WERI-Rb-1 (cell line): ENCODE measurements at regions not wholly inside any gene's neighbourhood (a gene's known extent, or its start where the extent isn't known, plus 50 kb on each side); places are given as distances from the start of the nearest gene placed in this dataset.

Experiments
- DNase-seq: peaks from one replicate; pipeline ENCODE4 v3.0.0-alpha.2; 2020
- H3K27ac ChIP-seq: fragments of 250-450 bp; sonication (Bioruptor Pico); 2 replicates; pipeline ENCODE4 v1.5.1; 2020; ENCODE audit warnings: mild to moderate bottlenecking, moderate library complexity
- H3K27me3 ChIP-seq: fragments of 250-450 bp; sonication (Bioruptor Pico); 2 replicates; pipeline ENCODE4 v1.5.1; 2021; ENCODE audit warnings: mild to moderate bottlenecking, low read depth, moderate library complexity; ENCODE audit not compliant: insufficient read depth, severe bottlenecking
- H3K36me3 ChIP-seq: fragments of 250-450 bp; sonication (Bioruptor Pico); 2 replicates; pipeline ENCODE4 v1.5.1; 2020; ENCODE audit warnings: mild to moderate bottlenecking, moderate library complexity
- H3K4me3 ChIP-seq: 2 replicates; pipeline ENCODE4 v1.5.1; 2011; ENCODE audit warnings: low read depth, mild to moderate bottlenecking, control low read depth, low read length
- H3K9me3 ChIP-seq: fragments of 250-450 bp; sonication (Bioruptor Pico); 2 replicates; pipeline ENCODE4 v1.5.1; 2021; ENCODE audit warnings: mild to moderate bottlenecking, moderate library complexity; ENCODE audit not compliant: severe bottlenecking
- CTCF ChIP-seq: IDR thresholded peaks from 2 replicates; pipeline ENCODE4 v1.5.1; 2011; ENCODE audit warnings: low read depth, mild to moderate bottlenecking, control low read depth, inconsistent platforms, low read length

- Histone ChIP-seq H3K4me3 (no peak overlapping the region), H3K9me3 (no peaks in the 10 kb centered on the region), H3K27me3 (no peaks in the 10 kb centered on the region), H3K36me3 (no peaks in the 10 kb centered on the region), H3K27ac (no peak overlapping the region)
- no peak for TF ChIP-seq CTCF
- no peak for DNase-seq
Measured at GRCh38 chr14:87109271-87109670, 883.7 kb downstream of the GALC start.

- H3K36me3 ChIP-seq, result no peaks in the 10 kb centered on the region
- DNase-seq, result no peak
- no peak overlapping the region for H3K4me3 ChIP-seq
- H3K9me3 ChIP-seq, result no peaks in the 10 kb centered on the region
- no peaks in the 10 kb centered on the region for H3K27me3 ChIP-seq
- H3K27ac ChIP-seq, result no peak overlapping the region
- no peak for TF ChIP-seq CTCF
Measured at GRCh38 chr14:87108726-87109125, 884.3 kb downstream of the GALC start.

GRCh38 chr14:87102811-87103378, 890.1 kb downstream of the GALC start:
- Histone ChIP-seq H3K27me3 (no peaks in the 10 kb centered on the region), H3K27ac (no peak overlapping the region), H3K9me3 (no peaks in the 10 kb centered on the region), H3K36me3 (no peaks in the 10 kb centered on the region), H3K4me3 (no peak overlapping the region)
- no peak for TF ChIP-seq CTCF
- DNase-seq, result no peak

- TF ChIP-seq CTCF, result no peak
- no peaks in the 10 kb centered on the region for H3K9me3 ChIP-seq
- no peaks in the 10 kb centered on the region for H3K27me3 ChIP-seq
- no peak overlapping the region for H3K27ac ChIP-seq
- no peak overlapping the region for H3K4me3 ChIP-seq
- H3K36me3 ChIP-seq, result no peaks in the 10 kb centered on the region
- DNase-seq, result no peak
Measured at GRCh38 chr14:87097015-87097414, 896.0 kb downstream of the GALC start.

- Histone ChIP-seq H3K36me3 (no peaks in the 10 kb centered on the region), H3K27ac (no peak overlapping the region), H3K9me3 (no peaks in the 10 kb centered on the region), H3K4me3 (no peak overlapping the region), H3K27me3 (no peaks in the 10 kb centered on the region)
- no peak for TF ChIP-seq CTCF
- no peak for DNase-seq
Measured at GRCh38 chr14:87094913-87095312, 898.1 kb downstream of the GALC start.

- H3K36me3 ChIP-seq, result no peaks in the 10 kb centered on the region
- DNase-seq, result no peak
- no peak for TF ChIP-seq CTCF
- no peaks in the 10 kb centered on the region for H3K9me3 ChIP-seq
- no peak overlapping the region for H3K4me3 ChIP-seq
- no peak overlapping the region for H3K27ac ChIP-seq
- no peaks in the 10 kb centered on the region for H3K27me3 ChIP-seq
Measured at GRCh38 chr14:87088588-87088987, 904.4 kb downstream of the GALC start.
